HG03097 (cell line): ENCODE measurements at regions not wholly inside any gene's neighbourhood (a gene's known extent, or its start where the extent isn't known, plus 50 kb on each side); places are given as distances from the start of the nearest gene placed in this dataset.

Source experiments
- ATAC-seq: cut with Tn5 transposase; IDR thresholded peaks from one replicate; pipeline ENCODE4 v1.9.1; 2021; ENCODE audit not compliant: unreplicated experiment, low FRiP score

DNA sequence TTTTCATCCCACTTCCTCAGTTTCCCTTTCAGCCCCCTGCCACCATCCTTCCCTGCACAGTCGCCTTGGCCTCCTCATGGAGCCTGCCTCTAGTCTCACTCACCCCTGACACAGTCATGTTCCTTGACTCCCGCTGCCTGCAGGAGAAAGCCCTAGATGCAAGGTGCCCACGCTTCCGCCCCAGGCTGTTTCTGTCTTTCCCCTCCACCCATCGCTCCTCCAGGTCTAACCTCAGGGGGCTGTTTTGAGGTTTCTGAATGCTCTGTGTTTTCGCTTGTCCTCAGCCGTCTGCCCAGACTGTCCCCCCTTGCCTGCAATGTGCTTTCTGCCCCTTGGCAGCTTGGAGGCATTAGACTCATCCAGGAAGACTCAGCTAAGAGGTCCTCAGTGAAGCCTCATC, 89.9 kb downstream of the EMX2 start:
- ATAC-seq = no peak

- ATAC-seq = no peak
These were observed 93.3 kb downstream of the EMX2 start for GRCh38 chr10:117635826-117636225.

DNA sequence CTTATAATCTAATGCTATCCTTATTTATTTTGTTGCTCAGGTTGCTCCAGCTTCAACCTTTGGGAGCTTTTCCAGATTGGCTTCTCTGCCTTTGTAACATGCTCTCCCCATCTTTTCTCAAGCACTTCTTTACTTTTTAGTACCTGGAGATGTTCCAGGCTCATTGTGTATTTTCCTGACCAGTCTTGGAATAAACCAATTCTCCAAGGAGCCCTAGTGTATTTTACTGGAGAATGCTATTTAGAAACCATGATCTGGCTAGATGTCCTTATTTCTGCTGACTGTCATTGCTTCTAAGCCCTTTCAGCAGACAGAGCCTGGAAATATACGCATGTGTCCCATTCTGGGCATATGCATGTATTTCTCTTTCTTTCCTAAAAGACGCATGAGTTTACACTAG, 95.7 kb downstream of the EMX2 start:
- ATAC-seq = no peak

- no peak for ATAC-seq
These were observed 96.2 kb downstream of the EMX2 start for GRCh38 chr10:117638664-117639200.

GRCh38 chr10:117640406-117640805, 97.9 kb downstream of the EMX2 start:
- no peak for ATAC-seq

GRCh38 chr10:117646718-117647117, 104.2 kb downstream of the EMX2 start:
- no peak for ATAC-seq

DNA sequence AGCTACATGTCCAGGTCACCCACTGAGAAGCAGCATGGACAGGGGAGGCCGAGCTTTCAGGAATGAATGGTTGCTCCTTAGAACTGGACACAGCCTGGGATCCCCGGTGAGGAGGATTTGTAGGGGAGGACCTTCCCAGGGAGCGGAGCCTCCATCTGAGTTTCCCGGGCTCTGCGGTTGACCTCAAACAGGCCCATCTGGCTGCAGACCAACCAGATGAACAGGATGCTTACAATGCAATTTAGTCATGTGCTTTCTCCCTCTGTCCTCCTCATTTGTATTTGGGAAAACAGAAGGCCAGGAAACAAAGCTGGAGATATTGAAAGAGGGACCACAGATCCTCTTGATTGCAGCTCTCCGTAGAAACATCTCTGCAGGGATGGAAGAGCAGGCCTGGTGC, 104.8 kb downstream of the EMX2 start:
- no peak for ATAC-seq

DNA sequence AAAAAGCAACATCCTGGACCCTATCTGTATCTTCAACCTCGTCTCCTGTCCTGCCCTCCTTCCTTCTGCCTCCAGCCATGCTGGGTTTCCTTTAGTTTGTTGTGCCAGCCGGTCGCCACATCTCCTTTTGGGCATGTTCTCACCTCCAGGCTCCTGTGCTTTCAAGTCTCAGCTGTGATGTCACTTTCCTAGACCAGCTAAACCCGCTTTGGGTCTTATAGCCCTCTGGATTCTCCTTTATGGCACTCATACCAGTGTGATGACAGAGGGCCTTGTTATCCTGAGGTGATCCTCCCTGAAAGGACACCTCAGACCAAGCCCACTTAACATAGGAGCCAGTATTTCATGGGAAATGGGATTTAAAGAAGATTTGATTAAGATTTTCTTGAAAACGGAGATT, 108.6 kb downstream of the EMX2 start:
- no peak for ATAC-seq

- peak; percentile 19 for ATAC-seq
These were observed 110.0 kb downstream of the EMX2 start for GRCh38 chr10:117652228-117653169.

GRCh38 chr10:117653170-117653515, 110.6 kb downstream of the EMX2 start:
- peak; percentile 91 for ATAC-seq

- ATAC-seq = no peak
These were observed 111.6 kb downstream of the EMX2 start for GRCh38 chr10:117654105-117654504.

- ATAC-seq = peak; percentile 80
These were observed 114.1 kb downstream of the EMX2 start for GRCh38 chr10:117656385-117657367.

DNA sequence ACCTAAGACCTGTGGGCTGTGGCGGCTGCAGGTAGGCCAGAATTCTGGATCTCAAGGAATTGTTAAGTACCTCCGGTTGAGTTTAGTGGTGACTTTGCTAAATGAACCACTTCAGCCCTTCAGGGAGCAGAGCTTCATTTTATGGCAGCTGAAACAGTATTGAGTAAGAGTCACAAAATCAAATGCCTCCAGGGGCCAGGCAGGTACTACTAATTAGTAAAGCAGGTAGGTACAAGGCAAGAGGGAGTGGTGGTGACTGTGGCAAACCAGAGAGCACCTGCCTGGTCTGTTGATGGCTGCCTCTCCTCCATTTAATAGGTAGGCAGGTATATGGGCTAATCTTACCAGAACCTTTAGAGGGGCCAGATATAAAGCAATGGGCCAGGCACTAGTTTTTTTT, 118.8 kb downstream of the EMX2 start:
- ATAC-seq = no peak

- no peak for ATAC-seq
These were observed 119.6 kb downstream of the EMX2 start for GRCh38 chr10:117662126-117662525.

GRCh38 chr10:117662751-117663540, 120.4 kb downstream of the EMX2 start:
- ATAC-seq = no peak

DNA sequence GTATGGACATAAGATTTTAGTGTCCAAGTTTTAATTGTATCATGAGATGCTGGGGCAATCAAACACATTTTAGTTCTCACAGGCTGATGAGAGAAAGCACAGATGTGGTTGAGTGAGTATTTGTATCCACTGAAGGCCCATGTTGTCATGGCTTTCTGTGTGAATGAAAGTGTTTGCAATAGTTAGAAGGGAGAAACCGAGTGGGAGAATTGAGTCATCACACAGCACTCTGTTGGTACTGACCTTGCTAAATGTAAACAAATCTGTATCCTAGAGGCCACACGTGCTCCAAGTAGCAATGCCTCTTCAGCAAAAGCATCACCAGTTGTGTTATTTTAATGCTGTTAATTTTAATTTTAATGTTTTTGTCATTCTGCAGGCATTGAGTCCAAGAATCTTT, 121.2 kb downstream of the EMX2 start:
- ATAC-seq = peak; percentile 93

GRCh38 chr10:117664288-117664687, 121.7 kb downstream of the EMX2 start:
- ATAC-seq = no peak

DNA sequence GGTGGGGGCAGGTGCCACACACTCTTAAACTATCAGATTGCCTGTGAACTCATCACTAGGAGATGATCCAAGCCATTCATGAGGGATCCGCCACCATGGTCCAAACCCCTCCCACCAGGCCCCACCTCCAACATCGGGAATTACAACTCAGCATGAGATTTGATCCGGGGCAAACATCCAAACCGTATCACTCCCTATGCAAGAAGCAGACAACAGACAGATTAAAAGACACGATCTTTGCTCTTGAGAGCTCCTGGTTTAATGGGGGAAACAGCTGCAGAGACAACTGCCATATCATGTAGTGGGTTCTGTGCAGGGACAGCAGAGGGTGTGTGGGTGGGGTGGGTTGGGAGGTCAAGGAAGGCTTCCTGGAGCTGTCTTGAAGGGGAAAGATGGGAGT, 123.6 kb downstream of the EMX2 start:
- ATAC-seq = no peak

DNA sequence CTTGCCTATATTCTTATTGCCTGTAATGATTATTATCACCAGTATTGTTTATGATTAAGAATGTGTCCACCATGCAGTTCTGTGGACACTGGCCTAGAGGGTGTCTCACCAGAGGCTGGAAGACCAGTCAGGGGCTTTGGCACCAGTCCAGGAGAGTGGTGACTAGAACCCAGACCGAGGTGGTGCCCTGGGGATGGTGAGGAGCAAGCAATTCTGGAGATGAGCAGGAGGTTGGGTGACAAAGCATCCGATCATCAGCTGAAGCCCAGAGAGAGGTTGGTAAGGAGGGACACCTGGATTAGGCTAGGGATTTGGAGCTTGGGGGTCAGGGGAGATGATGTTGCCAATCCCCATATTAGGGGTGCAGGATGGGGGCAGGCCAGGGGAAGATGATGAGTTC, 124.4 kb downstream of the EMX2 start:
- ATAC-seq = no peak

- no peak for ATAC-seq
These were observed 125.3 kb downstream of the EMX2 start for GRCh38 chr10:117667831-117668230.
